ENCODE measurements at regions not wholly inside any gene's neighbourhood (a gene's known extent, or its start where the extent isn't known, plus 50 kb on each side); places are given as distances from the start of the nearest gene placed in this dataset.

DNA sequence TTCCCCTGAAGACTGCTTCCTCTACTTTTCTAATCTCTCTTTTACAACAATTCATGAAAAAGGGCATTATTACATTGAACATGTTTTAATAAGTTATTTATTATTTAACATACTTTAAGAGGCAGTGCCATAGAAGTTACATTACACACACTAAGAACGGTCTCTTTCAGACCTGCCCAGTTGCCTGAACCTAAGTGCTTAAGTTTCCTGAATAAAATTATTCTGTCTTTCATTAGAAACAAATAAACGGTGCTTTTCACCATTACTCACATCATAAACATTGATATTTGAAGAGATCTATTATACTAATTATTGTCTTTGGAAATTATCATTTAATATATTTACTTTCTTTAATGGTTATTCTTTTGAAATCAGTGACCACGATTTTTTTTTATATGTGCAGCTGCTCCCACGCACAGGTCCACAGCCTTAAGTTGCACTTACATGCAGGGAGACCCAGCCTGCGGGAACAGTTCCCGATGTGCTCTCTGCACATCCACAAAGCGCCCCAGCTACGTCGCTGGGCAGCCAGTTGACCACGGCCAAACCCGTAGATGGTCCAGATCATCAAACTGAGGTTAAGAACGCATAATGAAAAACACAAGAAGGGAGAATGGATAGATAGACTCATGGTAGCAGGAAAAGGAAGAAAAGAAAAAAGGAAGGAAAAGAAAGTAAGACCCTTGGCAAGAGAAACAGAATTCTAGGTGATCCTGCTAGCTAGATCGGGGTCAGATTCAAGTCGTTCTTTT, 437.0 kb upstream of the MGMT start:
- CTCF ChIA-PET, result interaction anchor here (0.9 kb wide), 1 partner anchor 13 kb away, joined by 3 read pairs; no protein-coding TSS in a partner anchor
- intact Hi-C loops (cut with micrococcal nuclease), result loop anchor here (5.0 kb wide), 2 partner anchors 942 to 1017 kb away; no protein-coding TSS in a partner anchor
- Histone ChIP-seq H3K9ac (ENCODE audit: low read length) (no peak overlapping the region), H3K27ac (ENCODE audit: low read depth, low read length) (no peak overlapping the region), H3K4me1 (ENCODE audit: control insufficient read depth in 1 of 2, insufficient read depth in 2 of 2, low read length in 2 of 2) (no peaks in the 10 kb centered on the region), H3K9me2 (ENCODE audit: insufficient read depth) (no peaks in the 10 kb centered on the region), H3K4me3 (replicated peaks in 1 of 2; ENCODE audit: low read depth in 1 of 2, low read length in 2 of 2) (no peak overlapping the region), H3K9me3 (ENCODE audit: control insufficient read depth in 1 of 2, insufficient read depth in 1 of 2, low read depth in 1 of 2, low read length in 2 of 2) (no peaks in the 10 kb centered on the region; a peak in 1 of 4 replicates), H2AFZ (ENCODE audit: low read depth, low read length, poor library complexity, severe bottlenecking) (no peak overlapping the region), H4K20me1 (ENCODE audit: insufficient read depth) (no peaks in the 10 kb centered on the region), H3K36me3 (ENCODE audit: control insufficient read depth in 1 of 2, insufficient read depth in 2 of 2, low read length in 2 of 2) (no peaks in the 10 kb centered on the region), H3K79me2 (ENCODE audit: insufficient read depth, low read length) (no peaks in the 10 kb centered on the region), H3K4me2 (ENCODE audit: low read length) (no peak overlapping the region), H3K27me3 (ENCODE audit: insufficient read depth, low read length) (no peaks in the 10 kb centered on the region)
- RAD21 ChIA-PET (ENCODE audit: low non-redundant PET in 1 of 2, low total read pairs in 2 of 2, uncharacterized antibody in 2 of 2, unreplicated experiment in 2 of 2), result no interaction called here
- POLR2A ChIA-PET, result no interaction called here
- TF ChIP-seq YY1 (IDR thresholded peaks at IDR 0.05; ENCODE audit: extremely low read depth, insufficient replicate concordance, low read depth, low read length), result no peak
- TF ChIP-seq, protein P1, sequence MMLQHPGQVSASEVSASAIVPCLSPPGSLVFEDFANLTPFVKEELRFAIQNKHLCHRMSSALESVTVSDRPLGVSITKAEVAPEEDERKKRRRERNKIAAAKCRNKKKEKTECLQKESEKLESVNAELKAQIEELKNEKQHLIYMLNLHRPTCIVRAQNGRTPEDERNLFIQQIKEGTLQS (IDR thresholded peaks at IDR 0.05), result no peak
- TF ChIP-seq RAD21 (IDR thresholded peaks at IDR 0.05; ENCODE audit: low read depth), result no peak
- TF ChIP-seq POLR2AphosphoS5 (IDR thresholded peaks at IDR 0.05; ENCODE audit: low read depth, low read length), result no peak
- TF ChIP-seq EZH2phosphoT487 (IDR thresholded peaks at IDR 0.05; ENCODE audit: borderline replicate concordance), result no peak
- TF ChIP-seq, protein P2, sequence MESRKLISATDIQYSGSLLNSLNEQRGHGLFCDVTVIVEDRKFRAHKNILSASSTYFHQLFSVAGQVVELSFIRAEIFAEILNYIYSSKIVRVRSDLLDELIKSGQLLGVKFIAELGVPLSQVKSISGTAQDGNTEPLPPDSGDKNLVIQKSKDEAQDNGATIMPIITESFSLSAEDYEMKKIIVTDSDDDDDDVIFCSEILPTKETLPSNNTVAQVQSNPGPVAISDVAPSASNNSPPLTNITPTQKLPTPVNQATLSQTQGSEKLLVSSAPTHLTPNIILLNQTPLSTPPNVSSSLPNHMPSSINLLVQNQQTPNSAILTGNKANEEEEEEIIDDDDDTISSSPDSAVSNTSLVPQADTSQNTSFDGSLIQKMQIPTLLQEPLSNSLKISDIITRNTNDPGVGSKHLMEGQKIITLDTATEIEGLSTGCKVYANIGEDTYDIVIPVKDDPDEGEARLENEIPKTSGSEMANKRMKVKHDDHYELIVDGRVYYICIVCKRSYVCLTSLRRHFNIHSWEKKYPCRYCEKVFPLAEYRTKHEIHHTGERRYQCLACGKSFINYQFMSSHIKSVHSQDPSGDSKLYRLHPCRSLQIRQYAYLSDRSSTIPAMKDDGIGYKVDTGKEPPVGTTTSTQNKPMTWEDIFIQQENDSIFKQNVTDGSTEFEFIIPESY (IDR thresholded peaks at IDR 0.05; ENCODE audit: extremely low read depth, insufficient replicate concordance, low read length), result no peak
- TF ChIP-seq SRF (IDR thresholded peaks at IDR 0.05; ENCODE audit: low read depth), result no peak
- TF ChIP-seq JUND (IDR thresholded peaks at IDR 0.05), result no peak
- TF ChIP-seq SP1 (IDR thresholded peaks at IDR 0.05; ENCODE audit: low read depth), result no peak
- no peak for TF ChIP-seq TCF7L2 (IDR thresholded peaks at IDR 0.05; ENCODE audit: borderline replicate concordance, extremely low read depth, insufficient read depth, insufficient read length)
- no peak for TF ChIP-seq SIN3A (IDR thresholded peaks at IDR 0.05; ENCODE audit: low read depth)
- TF ChIP-seq ZFX (IDR thresholded peaks at IDR 0.05), result no peak
- no peak for TF ChIP-seq EGR1 (IDR thresholded peaks at IDR 0.05; ENCODE audit: low read depth)
- TF ChIP-seq, protein P3, sequence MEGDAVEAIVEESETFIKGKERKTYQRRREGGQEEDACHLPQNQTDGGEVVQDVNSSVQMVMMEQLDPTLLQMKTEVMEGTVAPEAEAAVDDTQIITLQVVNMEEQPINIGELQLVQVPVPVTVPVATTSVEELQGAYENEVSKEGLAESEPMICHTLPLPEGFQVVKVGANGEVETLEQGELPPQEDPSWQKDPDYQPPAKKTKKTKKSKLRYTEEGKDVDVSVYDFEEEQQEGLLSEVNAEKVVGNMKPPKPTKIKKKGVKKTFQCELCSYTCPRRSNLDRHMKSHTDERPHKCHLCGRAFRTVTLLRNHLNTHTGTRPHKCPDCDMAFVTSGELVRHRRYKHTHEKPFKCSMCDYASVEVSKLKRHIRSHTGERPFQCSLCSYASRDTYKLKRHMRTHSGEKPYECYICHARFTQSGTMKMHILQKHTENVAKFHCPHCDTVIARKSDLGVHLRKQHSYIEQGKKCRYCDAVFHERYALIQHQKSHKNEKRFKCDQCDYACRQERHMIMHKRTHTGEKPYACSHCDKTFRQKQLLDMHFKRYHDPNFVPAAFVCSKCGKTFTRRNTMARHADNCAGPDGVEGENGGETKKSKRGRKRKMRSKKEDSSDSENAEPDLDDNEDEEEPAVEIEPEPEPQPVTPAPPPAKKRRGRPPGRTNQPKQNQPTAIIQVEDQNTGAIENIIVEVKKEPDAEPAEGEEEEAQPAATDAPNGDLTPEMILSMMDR (IDR thresholded peaks at IDR 0.05 in 2 of 3, conservative IDR thresholded peaks at IDR 0.05 in 1 of 3; ENCODE audit: borderline replicate concordance in 1 of 3, insufficient read depth in 1 of 3, low read depth in 2 of 3, low read length in 2 of 3), result no peak
- no peak for ATAC-seq
- no peak for DNase-seq (ENCODE audit: low read depth, low spot score)
- BruUV-seq (replicated peaks), result no TSS peak
